ENCODE measurements at regions not wholly inside any gene's neighbourhood (a gene's known extent, or its start where the extent isn't known, plus 50 kb on each side); places are given as distances from the start of the nearest gene placed in this dataset.
"Not testable (repeated sequence)": the region's sequence is repeated elsewhere in the genome, so short reads cannot be mapped to it uniquely, and the experiment has no call there.

GRCh38 chr6:67160820-67161219 is 1453.8 kb upstream of the EYS start:
- no peak for DNase-seq

- DNase-seq, result no peak
These were observed 1434.0 kb upstream of the EYS start for GRCh38 chr6:67141005-67141404.

GRCh38 chr6:67133973-67134372 is 1426.9 kb upstream of the EYS start:
- DNase-seq, result no peak

GRCh38 chr6:67131827-67132226 is 1424.8 kb upstream of the EYS start:
- DNase-seq, result no peak

GRCh38 chr6:67129780-67130179 is 1422.8 kb upstream of the EYS start:
- DNase-seq, result no peak

- DNase-seq, result no peak
These were observed 1420.0 kb upstream of the EYS start for GRCh38 chr6:67127041-67127440.

GRCh38 chr6:67121115-67121514 is 1414.1 kb upstream of the EYS start:
- no peak for DNase-seq

- DNase-seq, result no peak
These were observed 1405.1 kb upstream of the EYS start for GRCh38 chr6:67112120-67112519.

- no peak for DNase-seq
These were observed 1395.7 kb upstream of the EYS start for GRCh38 chr6:67102743-67103142.

- DNase-seq, result not testable (repeated sequence)
These were observed 1388.7 kb upstream of the EYS start for GRCh38 chr6:67095618-67096226.

- no peak for DNase-seq
These were observed 1387.5 kb upstream of the EYS start for GRCh38 chr6:67094431-67094946.

- DNase-seq, result no peak
These were observed 1366.9 kb upstream of the EYS start for GRCh38 chr6:67073938-67074337.

GRCh38 chr6:67068781-67069180 is 1361.8 kb upstream of the EYS start:
- DNase-seq, result no peak

- DNase-seq, result no peak
These were observed 1357.3 kb upstream of the EYS start for GRCh38 chr6:67064323-67064722.

GRCh38 chr6:67047996-67048395 is 1341.0 kb upstream of the EYS start:
- no peak for DNase-seq

- no peak for DNase-seq
These were observed 1338.0 kb upstream of the EYS start for GRCh38 chr6:67045076-67045475.

- no peak for DNase-seq
These were observed 1324.4 kb upstream of the EYS start for GRCh38 chr6:67031451-67031850.

- DNase-seq, result no peak
These were observed 1323.8 kb upstream of the EYS start for GRCh38 chr6:67030861-67031260.

- no peak for DNase-seq
These were observed 1310.0 kb upstream of the EYS start for GRCh38 chr6:67016921-67017460.

GRCh38 chr6:67011441-67011840 is 1304.4 kb upstream of the EYS start:
- no peak for DNase-seq

- no peak for DNase-seq
These were observed 1302.8 kb upstream of the EYS start for GRCh38 chr6:67009818-67010217.

- no peak for DNase-seq
These were observed 1296.8 kb upstream of the EYS start for GRCh38 chr6:67003844-67004243.

GRCh38 chr6:67000121-67000520 is 1293.1 kb upstream of the EYS start:
- no peak for DNase-seq

GRCh38 chr6:66997579-66997978 is 1290.6 kb upstream of the EYS start:
- DNase-seq, result not testable (repeated sequence)

GRCh38 chr6:66995669-66996068 is 1288.6 kb upstream of the EYS start:
- no peak for DNase-seq
